ENCODE measurements at regions not wholly inside any gene's neighbourhood (a gene's known extent, or its start where the extent isn't known, plus 50 kb on each side); places are given as distances from the start of the nearest gene placed in this dataset.
A peak's percentile ranks its signal among the peaks of the same experiment; 100 is the strongest.

DNA sequence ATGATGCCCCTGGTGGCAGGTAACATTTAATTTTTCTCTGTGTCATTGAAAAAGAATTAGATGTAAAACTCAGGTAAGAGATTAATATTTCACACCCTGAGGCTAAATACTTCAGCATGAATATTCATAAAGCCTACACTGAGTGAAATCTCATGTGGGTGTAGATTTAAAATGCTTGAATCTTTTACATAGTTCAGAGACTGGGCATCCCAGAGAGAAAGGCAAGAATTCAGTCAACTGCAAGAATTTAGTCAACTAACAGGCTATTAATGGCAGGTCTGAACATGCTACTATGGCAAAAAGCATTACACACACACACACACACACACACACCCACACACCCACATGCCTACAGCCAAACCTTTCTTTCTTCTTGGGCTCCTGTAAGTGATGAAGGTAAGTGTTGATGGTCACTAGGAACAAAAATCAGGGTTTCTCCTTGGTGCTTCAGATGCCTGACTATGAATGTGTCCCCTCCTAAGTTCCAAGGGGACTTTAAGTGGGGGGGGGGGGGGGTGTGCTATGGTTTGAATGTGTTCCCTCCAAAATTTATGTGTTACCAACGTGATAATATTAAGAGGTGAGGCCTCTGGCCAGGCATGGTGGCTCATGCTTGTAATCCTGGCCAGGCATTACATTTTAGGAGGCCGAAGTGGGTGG, 63.7 kb upstream of the PSMD7 start:
- 100% methylated on average over 1 of the region's 2 CpGs for WGBS (ENCODE audit: insufficient coverage)
- DNase-seq, result no peak
- Histone ChIP-seq H3K27ac (ENCODE audit: low read length) (no peak overlapping the region), H3K9me3 (replicated peaks; ENCODE audit: control insufficient read depth, low read depth, low read length) (no peaks in the 10 kb centered on the region), H3K27me3 (ENCODE audit: control insufficient read depth, insufficient read depth, low read length) (no peaks in the 10 kb centered on the region), H3K4me1 (ENCODE audit: control insufficient read depth, insufficient read depth, low read length) (no peaks in the 10 kb centered on the region), H3K4me3 (ENCODE audit: low read length) (no peak overlapping the region), H3K36me3 (ENCODE audit: control insufficient read depth, insufficient read depth, low read length) (no peaks in the 10 kb centered on the region)

GRCh38 chr16:74230126-74230525, 66.5 kb upstream of the PSMD7 start:
- no peaks in the 10 kb centered on the region for H3K27me3 ChIP-seq (ENCODE audit: control insufficient read depth, insufficient read depth, low read length)
- no peak for DNase-seq
- H3K9me3 ChIP-seq (replicated peaks; ENCODE audit: control insufficient read depth, low read depth, low read length), result no peaks in the 10 kb centered on the region
- no peaks in the 10 kb centered on the region for H3K36me3 ChIP-seq (ENCODE audit: control insufficient read depth, insufficient read depth, low read length)
- no CpG with 5 or more reads among the region's 6 CpGs for WGBS (ENCODE audit: insufficient coverage)
- peaks cover 2% of the 10 kb centered on the region for H3K4me1 ChIP-seq (ENCODE audit: control insufficient read depth, insufficient read depth, low read length)
- no peak overlapping the region for H3K4me3 ChIP-seq (ENCODE audit: low read length)
- no peak overlapping the region for H3K27ac ChIP-seq (ENCODE audit: low read length)

DNA sequence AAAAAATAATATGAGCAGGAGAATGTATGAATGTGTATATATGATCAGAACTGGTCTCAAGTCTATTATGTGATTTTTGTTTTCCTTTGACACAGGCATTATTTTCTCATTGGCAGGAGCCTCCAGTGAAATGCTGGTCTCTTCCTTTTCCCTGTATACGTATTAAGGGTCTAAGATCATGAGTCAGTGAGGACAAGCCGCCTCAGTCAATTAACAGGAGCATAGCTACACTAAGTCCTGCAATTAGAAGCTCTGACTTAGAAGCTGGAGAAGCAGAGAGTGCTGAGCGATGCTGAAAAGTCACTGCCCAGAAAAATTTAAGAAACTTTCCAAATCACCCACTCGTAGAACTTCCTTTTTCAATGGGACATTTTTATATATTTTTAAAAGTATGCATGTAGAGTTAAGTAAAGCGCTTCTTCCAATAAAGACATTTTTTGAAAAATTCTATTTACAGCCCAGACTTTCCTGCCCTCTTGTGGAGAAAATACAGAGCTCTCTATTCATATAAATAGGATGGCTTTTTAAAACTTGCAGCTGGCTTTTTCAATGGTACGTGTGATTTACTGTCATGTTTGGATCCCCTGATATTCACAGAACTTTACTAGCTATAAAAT, 70.2 kb upstream of the PSMD7 start:
- Histone ChIP-seq H3K27ac (ENCODE audit: low read length) (no peak overlapping the region), H3K4me1 (ENCODE audit: control insufficient read depth, insufficient read depth, low read length) (peaks cover 2% of the 10 kb centered on the region), H3K27me3 (ENCODE audit: control insufficient read depth, insufficient read depth, low read length) (no peaks in the 10 kb centered on the region), H3K9me3 (replicated peaks; ENCODE audit: control insufficient read depth, low read depth, low read length) (no peaks in the 10 kb centered on the region), H3K4me3 (ENCODE audit: low read length) (no peak overlapping the region), H3K36me3 (ENCODE audit: control insufficient read depth, insufficient read depth, low read length) (no peaks in the 10 kb centered on the region)
- no CpG with 5 or more reads among the region's 6 CpGs for WGBS (ENCODE audit: insufficient coverage)
- DNase-seq, result peak; percentile 82

GRCh38 chr16:74224828-74225612, 71.6 kb upstream of the PSMD7 start:
- H3K36me3 ChIP-seq (ENCODE audit: control insufficient read depth, insufficient read depth, low read length), result no peaks in the 10 kb centered on the region
- H3K27ac ChIP-seq (ENCODE audit: low read length), result peak overlapping the region; percentile 29
- peaks cover 2% of the 10 kb centered on the region for H3K4me1 ChIP-seq (ENCODE audit: control insufficient read depth, insufficient read depth, low read length)
- peak; percentile 84 for DNase-seq
- H3K4me3 ChIP-seq (ENCODE audit: low read length), result no peak overlapping the region
- WGBS (ENCODE audit: insufficient coverage), result no CpG with 5 or more reads among the region's 10 CpGs
- H3K27me3 ChIP-seq (ENCODE audit: control insufficient read depth, insufficient read depth, low read length), result no peaks in the 10 kb centered on the region
- H3K9me3 ChIP-seq (replicated peaks; ENCODE audit: control insufficient read depth, low read depth, low read length), result no peaks in the 10 kb centered on the region

- no peak overlapping the region for H3K27ac ChIP-seq (ENCODE audit: low read length)
- peaks cover 2% of the 10 kb centered on the region for H3K4me1 ChIP-seq (ENCODE audit: control insufficient read depth, insufficient read depth, low read length)
- H3K27me3 ChIP-seq (ENCODE audit: control insufficient read depth, insufficient read depth, low read length), result no peaks in the 10 kb centered on the region
- H3K36me3 ChIP-seq (ENCODE audit: control insufficient read depth, insufficient read depth, low read length), result no peaks in the 10 kb centered on the region
- no peak for DNase-seq
- 100% methylated on average over 2 of the region's 3 CpGs for WGBS (ENCODE audit: insufficient coverage)
- no peaks in the 10 kb centered on the region for H3K9me3 ChIP-seq (replicated peaks; ENCODE audit: control insufficient read depth, low read depth, low read length)
- no peak overlapping the region for H3K4me3 ChIP-seq (ENCODE audit: low read length)
Observed at GRCh38 chr16:74221828-74222227, 74.8 kb upstream of the PSMD7 start.

DNA sequence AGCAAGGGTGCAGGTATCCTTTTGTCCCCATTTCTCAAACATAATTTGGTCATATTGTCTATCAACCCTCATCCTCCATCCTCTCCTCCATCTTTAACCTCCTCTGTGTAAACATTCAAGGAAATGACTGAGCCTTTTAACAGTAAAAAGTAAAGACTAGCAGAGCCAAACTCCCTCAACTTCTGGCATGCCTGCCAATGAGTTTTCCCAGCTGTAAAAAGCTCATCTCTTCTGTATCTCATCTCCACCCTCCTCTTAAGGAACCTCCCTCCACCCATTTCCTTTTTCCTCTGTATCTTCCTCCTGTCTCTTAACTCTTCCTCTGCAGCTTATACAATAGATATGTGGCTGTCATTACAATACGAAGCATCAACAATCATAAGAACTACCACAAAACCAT, 76.9 kb upstream of the PSMD7 start:
- Histone ChIP-seq H3K27me3 (ENCODE audit: control insufficient read depth, insufficient read depth, low read length) (no peaks in the 10 kb centered on the region), H3K9me3 (replicated peaks; ENCODE audit: control insufficient read depth, low read depth, low read length) (no peaks in the 10 kb centered on the region), H3K4me3 (ENCODE audit: low read length) (no peak overlapping the region), H3K36me3 (ENCODE audit: control insufficient read depth, insufficient read depth, low read length) (no peaks in the 10 kb centered on the region), H3K4me1 (ENCODE audit: control insufficient read depth, insufficient read depth, low read length) (no peaks in the 10 kb centered on the region), H3K27ac (ENCODE audit: low read length) (no peak overlapping the region)
- WGBS (ENCODE audit: insufficient coverage), result no CpG with 5 or more reads among the region's 1 CpG
- peak; percentile 53 for DNase-seq

DNA sequence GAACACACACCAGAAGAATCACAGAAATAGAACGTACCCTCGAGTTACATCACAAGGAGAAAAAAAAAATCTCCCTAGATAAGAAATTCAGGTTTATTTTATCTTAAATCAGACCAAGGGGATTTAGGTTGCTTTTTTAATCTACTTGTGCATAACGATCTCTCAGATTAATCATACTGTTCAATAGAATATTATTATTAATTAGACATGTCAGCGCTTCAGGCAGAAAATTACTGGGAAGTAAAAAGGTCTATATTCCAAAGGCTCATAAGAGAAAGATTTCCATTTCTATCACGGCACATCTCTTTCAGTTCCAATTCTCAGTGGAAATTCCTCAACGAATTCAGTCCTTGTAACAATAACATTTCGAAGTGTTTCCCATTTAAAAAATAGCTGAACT, 77.7 kb upstream of the PSMD7 start:
- H3K36me3 ChIP-seq (ENCODE audit: control insufficient read depth, insufficient read depth, low read length), result no peaks in the 10 kb centered on the region
- H3K4me1 ChIP-seq (ENCODE audit: control insufficient read depth, insufficient read depth, low read length), result no peaks in the 10 kb centered on the region
- H3K9me3 ChIP-seq (replicated peaks; ENCODE audit: control insufficient read depth, low read depth, low read length), result no peaks in the 10 kb centered on the region
- no peak overlapping the region for H3K4me3 ChIP-seq (ENCODE audit: low read length)
- no peaks in the 10 kb centered on the region for H3K27me3 ChIP-seq (ENCODE audit: control insufficient read depth, insufficient read depth, low read length)
- DNase-seq, result peak; percentile 16
- WGBS (ENCODE audit: insufficient coverage), result no CpG with 5 or more reads among the region's 7 CpGs
- no peak overlapping the region for H3K27ac ChIP-seq (ENCODE audit: low read length)

DNA sequence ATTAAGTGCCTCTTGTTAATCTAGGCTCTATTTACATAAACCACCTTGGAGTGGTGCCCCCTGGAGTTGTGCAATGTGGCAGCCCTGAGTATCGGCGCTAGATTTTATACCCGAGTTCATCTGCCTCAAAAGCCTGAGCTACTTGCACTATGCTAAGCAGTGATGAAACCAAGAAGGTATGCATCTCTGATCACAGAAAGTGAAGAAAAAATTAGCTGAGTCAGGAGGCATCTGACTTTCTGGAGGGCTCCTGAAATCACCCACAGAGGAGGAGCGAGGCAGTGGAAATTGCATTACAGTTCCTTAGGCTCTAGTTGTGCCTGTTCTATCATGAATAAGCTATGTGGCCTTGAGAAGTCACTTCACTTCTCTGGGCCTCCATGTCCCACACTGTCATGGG, 80.3 kb upstream of the PSMD7 start:
- no peaks in the 10 kb centered on the region for H3K4me1 ChIP-seq (ENCODE audit: control insufficient read depth, insufficient read depth, low read length)
- no peaks in the 10 kb centered on the region for H3K36me3 ChIP-seq (ENCODE audit: control insufficient read depth, insufficient read depth, low read length)
- H3K27ac ChIP-seq (ENCODE audit: low read length), result no peak overlapping the region
- 100% methylated on average over 1 of the region's 4 CpGs for WGBS (ENCODE audit: insufficient coverage)
- H3K4me3 ChIP-seq (ENCODE audit: low read length), result no peak overlapping the region
- no peaks in the 10 kb centered on the region for H3K27me3 ChIP-seq (ENCODE audit: control insufficient read depth, insufficient read depth, low read length)
- no peaks in the 10 kb centered on the region for H3K9me3 ChIP-seq (replicated peaks; ENCODE audit: control insufficient read depth, low read depth, low read length)
- no peak for DNase-seq

DNA sequence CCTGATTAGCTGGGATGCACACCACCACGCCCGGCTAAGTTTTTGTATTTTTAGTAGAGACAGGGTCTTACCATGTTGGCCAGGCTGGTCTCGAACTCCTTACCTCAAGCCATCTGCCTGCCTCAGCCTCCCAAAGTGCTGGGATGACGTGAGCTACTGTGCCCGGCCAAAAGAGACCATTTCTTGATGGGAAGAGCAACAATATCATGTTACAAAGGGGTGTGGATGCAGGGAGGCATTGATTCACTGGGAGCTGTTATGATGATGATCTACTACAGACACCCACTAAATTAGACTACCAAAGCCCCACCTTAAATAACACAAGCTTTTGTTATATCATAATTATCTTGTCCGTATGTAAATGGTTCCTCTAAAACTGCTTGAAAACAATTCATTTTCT, 81.4 kb upstream of the PSMD7 start:
- no peak for DNase-seq
- H3K4me1 ChIP-seq (ENCODE audit: control insufficient read depth, insufficient read depth, low read length), result no peaks in the 10 kb centered on the region
- H3K4me3 ChIP-seq (ENCODE audit: low read length), result no peak overlapping the region
- H3K27ac ChIP-seq (ENCODE audit: low read length), result no peak overlapping the region
- H3K9me3 ChIP-seq (replicated peaks; ENCODE audit: control insufficient read depth, low read depth, low read length), result no peaks in the 10 kb centered on the region
- no peaks in the 10 kb centered on the region for H3K36me3 ChIP-seq (ENCODE audit: control insufficient read depth, insufficient read depth, low read length)
- no peaks in the 10 kb centered on the region for H3K27me3 ChIP-seq (ENCODE audit: control insufficient read depth, insufficient read depth, low read length)
- no CpG with 5 or more reads among the region's 6 CpGs for WGBS (ENCODE audit: insufficient coverage)

DNA sequence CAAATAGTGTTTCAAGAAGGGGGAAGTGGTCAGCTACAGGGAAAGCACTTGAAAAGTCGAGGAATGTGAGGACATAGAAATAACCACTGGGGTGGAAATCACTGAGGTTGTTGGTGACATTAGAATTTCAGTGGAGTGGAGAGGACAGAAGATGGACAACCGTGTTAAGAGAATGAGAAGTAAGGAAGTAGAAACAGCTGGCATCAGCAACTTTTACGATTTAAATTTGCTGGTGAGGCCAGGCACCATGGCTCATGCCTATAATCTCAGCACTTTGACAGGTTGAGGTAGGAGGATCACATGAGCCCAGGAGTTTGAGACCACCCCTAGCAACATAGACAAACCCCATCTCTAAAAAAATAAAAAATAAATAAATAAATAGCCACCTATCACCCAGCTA, 83.2 kb upstream of the PSMD7 start:
- WGBS (ENCODE audit: insufficient coverage), result 61% methylated on average over 2 of the region's 3 CpGs
- H3K4me3 ChIP-seq (ENCODE audit: low read length), result no peak overlapping the region

More for the DNA sequence above, 83.2 kb upstream of the PSMD7 start:
- Histone ChIP-seq H3K4me1 (ENCODE audit: control insufficient read depth, insufficient read depth, low read length) (no peaks in the 10 kb centered on the region), H3K36me3 (ENCODE audit: control insufficient read depth, insufficient read depth, low read length) (no peaks in the 10 kb centered on the region), H3K9me3 (replicated peaks; ENCODE audit: control insufficient read depth, low read depth, low read length) (no peaks in the 10 kb centered on the region), H3K27ac (ENCODE audit: low read length) (no peak overlapping the region), H3K27me3 (ENCODE audit: control insufficient read depth, insufficient read depth, low read length) (no peaks in the 10 kb centered on the region)
- no peak for DNase-seq
